ENCODE measurements at regions not wholly inside any gene's neighbourhood (a gene's known extent, or its start where the extent isn't known, plus 50 kb on each side); places are given as distances from the start of the nearest gene placed in this dataset.

DNA sequence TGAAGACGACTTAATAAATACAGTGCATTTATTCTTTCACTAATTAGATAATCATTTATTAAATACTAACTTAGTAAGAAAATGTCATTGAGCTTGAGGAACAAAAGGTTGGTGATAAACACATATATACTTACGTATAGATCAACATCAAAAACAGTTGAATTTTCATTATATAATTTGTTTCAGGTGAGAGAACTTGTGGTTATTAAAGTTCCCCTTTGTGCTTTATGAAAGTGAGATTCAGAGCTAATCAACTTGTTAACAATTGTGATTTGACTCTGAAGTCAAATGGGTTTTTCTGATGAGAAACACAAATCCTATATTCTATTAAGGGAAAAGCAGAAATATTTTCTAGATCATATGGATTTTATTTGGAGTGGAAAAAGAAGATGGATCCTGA is 524.0 kb downstream of the SOX11 start:
- RAD21 ChIA-PET (ENCODE audit: low non-redundant PET in 1 of 2, low total read pairs in 2 of 2, uncharacterized antibody in 2 of 2, unreplicated experiment in 2 of 2), result no interaction called here
- intact Hi-C loops (cut with micrococcal nuclease), result no loop called here
- Histone ChIP-seq H3K9ac (ENCODE audit: low read length) (no peak overlapping the region), H3K4me3 (replicated peaks in 1 of 2; ENCODE audit: low read depth in 1 of 2, low read length in 2 of 2) (no peak overlapping the region), H3K4me2 (ENCODE audit: low read length) (no peak overlapping the region), H3K9me3 (ENCODE audit: control insufficient read depth in 1 of 2, insufficient read depth in 1 of 2, low read depth in 1 of 2, low read length in 2 of 2) (peaks cover 0 to 28% of the 10 kb centered on the region in 2 experiments; a peak in 2 of 4 replicates), H4K20me1 (ENCODE audit: insufficient read depth) (no peaks in the 10 kb centered on the region), H3K27me3 (ENCODE audit: insufficient read depth, low read length) (no peaks in the 10 kb centered on the region), H3K27ac (ENCODE audit: low read depth, low read length) (no peak overlapping the region), H3K79me2 (ENCODE audit: insufficient read depth, low read length) (no peaks in the 10 kb centered on the region), H3K9me2 (ENCODE audit: insufficient read depth) (no peaks in the 10 kb centered on the region), H2AFZ (ENCODE audit: low read depth, low read length, poor library complexity, severe bottlenecking) (no peak overlapping the region), H3K36me3 (ENCODE audit: control insufficient read depth in 1 of 2, insufficient read depth in 2 of 2, low read length in 2 of 2) (no peaks in the 10 kb centered on the region), H3K4me1 (ENCODE audit: control insufficient read depth in 1 of 2, insufficient read depth in 2 of 2, low read length in 2 of 2) (no peaks in the 10 kb centered on the region)
- no TSS peak for BruUV-seq (replicated peaks)
- CTCF ChIA-PET, result no interaction called here
- POLR2A ChIA-PET, result no interaction called here
- DNase-seq (ENCODE audit: low read depth, low spot score) (no peak), ATAC-seq (no peak)
- TF ChIP-seq CBX3 (IDR thresholded peaks at IDR 0.05; ENCODE audit: low read depth) (no peak), SP1 (IDR thresholded peaks at IDR 0.05; ENCODE audit: low read depth) (no peak), EGR1 (IDR thresholded peaks at IDR 0.05; ENCODE audit: low read depth) (no peak), ELF1 (IDR thresholded peaks at IDR 0.05; ENCODE audit: borderline replicate concordance, low read depth) (no peak), REST (IDR thresholded peaks at IDR 0.05; ENCODE audit: low read depth) (no peak), EZH2 (IDR thresholded peaks at IDR 0.05) (no peak), CEBPB (IDR thresholded peaks at IDR 0.05; ENCODE audit: low read depth) (no peak)

- Histone ChIP-seq H4K20me1 (ENCODE audit: insufficient read depth) (no peaks in the 10 kb centered on the region), H3K4me2 (ENCODE audit: low read length) (no peak overlapping the region), H3K27ac (ENCODE audit: low read depth, low read length) (no peak overlapping the region), H3K4me3 (replicated peaks in 1 of 2; ENCODE audit: low read depth in 1 of 2, low read length in 2 of 2) (no peak overlapping the region), H3K9ac (ENCODE audit: low read length) (no peak overlapping the region), H3K79me2 (ENCODE audit: insufficient read depth, low read length) (no peaks in the 10 kb centered on the region), H3K36me3 (ENCODE audit: control insufficient read depth in 1 of 2, insufficient read depth in 2 of 2, low read length in 2 of 2) (no peaks in the 10 kb centered on the region), H3K4me1 (ENCODE audit: control insufficient read depth in 1 of 2, insufficient read depth in 2 of 2, low read length in 2 of 2) (no peaks in the 10 kb centered on the region), H3K27me3 (ENCODE audit: insufficient read depth, low read length) (no peaks in the 10 kb centered on the region), H3K9me3 (ENCODE audit: control insufficient read depth in 1 of 2, insufficient read depth in 1 of 2, low read depth in 1 of 2, low read length in 2 of 2) (peaks cover 5 to 28% of the 10 kb centered on the region in 2 experiments; a peak in 2 of 4 replicates), H2AFZ (ENCODE audit: low read depth, low read length, poor library complexity, severe bottlenecking) (no peak overlapping the region), H3K9me2 (ENCODE audit: insufficient read depth) (no peaks in the 10 kb centered on the region)
- ATAC-seq, result no peak
- intact Hi-C loops (cut with micrococcal nuclease), result no loop called here
- ChIA-PET POLR2A (no interaction called here), CTCF (no interaction called here), RAD21 (ENCODE audit: low non-redundant PET in 1 of 2, low total read pairs in 2 of 2, uncharacterized antibody in 2 of 2, unreplicated experiment in 2 of 2) (no interaction called here)
- no peak for DNase-seq (ENCODE audit: low read depth, low spot score)
- BruUV-seq (replicated peaks), result no TSS peak
- TF ChIP-seq CBX3 (IDR thresholded peaks at IDR 0.05; ENCODE audit: low read depth) (no peak), EGR1 (IDR thresholded peaks at IDR 0.05; ENCODE audit: low read depth) (no peak), TCF7L2 (IDR thresholded peaks at IDR 0.05; ENCODE audit: borderline replicate concordance, extremely low read depth, insufficient read depth, insufficient read length) (no peak), EZH2 (IDR thresholded peaks at IDR 0.05) (no peak), SIN3A (IDR thresholded peaks at IDR 0.05; ENCODE audit: low read depth) (no peak), CEBPB (IDR thresholded peaks at IDR 0.05; ENCODE audit: low read depth) (no peak), SRF (IDR thresholded peaks at IDR 0.05; ENCODE audit: low read depth) (no peak), EZH2phosphoT487 (IDR thresholded peaks at IDR 0.05; ENCODE audit: borderline replicate concordance) (no peak), POLR2AphosphoS5 (IDR thresholded peaks at IDR 0.05; ENCODE audit: low read depth, low read length) (no peak)
- TF ChIP-seq, protein P1, sequence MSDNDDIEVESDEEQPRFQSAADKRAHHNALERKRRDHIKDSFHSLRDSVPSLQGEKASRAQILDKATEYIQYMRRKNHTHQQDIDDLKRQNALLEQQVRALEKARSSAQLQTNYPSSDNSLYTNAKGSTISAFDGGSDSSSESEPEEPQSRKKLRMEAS (IDR thresholded peaks at IDR 0.05), result no peak
- TF ChIP-seq, protein P2, sequence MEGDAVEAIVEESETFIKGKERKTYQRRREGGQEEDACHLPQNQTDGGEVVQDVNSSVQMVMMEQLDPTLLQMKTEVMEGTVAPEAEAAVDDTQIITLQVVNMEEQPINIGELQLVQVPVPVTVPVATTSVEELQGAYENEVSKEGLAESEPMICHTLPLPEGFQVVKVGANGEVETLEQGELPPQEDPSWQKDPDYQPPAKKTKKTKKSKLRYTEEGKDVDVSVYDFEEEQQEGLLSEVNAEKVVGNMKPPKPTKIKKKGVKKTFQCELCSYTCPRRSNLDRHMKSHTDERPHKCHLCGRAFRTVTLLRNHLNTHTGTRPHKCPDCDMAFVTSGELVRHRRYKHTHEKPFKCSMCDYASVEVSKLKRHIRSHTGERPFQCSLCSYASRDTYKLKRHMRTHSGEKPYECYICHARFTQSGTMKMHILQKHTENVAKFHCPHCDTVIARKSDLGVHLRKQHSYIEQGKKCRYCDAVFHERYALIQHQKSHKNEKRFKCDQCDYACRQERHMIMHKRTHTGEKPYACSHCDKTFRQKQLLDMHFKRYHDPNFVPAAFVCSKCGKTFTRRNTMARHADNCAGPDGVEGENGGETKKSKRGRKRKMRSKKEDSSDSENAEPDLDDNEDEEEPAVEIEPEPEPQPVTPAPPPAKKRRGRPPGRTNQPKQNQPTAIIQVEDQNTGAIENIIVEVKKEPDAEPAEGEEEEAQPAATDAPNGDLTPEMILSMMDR (IDR thresholded peaks at IDR 0.05 in 2 of 3, conservative IDR thresholded peaks at IDR 0.05 in 1 of 3; ENCODE audit: borderline replicate concordance in 1 of 3, insufficient read depth in 1 of 3, low read depth in 2 of 3, low read length in 2 of 3), result no peak
Measured at GRCh38 chr2:6218926-6219325, 526.7 kb downstream of the SOX11 start.

Measured in HCT116 (cell line).